ENCODE measurements at regions not wholly inside any gene's neighbourhood (a gene's known extent, or its start where the extent isn't known, plus 50 kb on each side); places are given as distances from the start of the nearest gene placed in this dataset.

DNA sequence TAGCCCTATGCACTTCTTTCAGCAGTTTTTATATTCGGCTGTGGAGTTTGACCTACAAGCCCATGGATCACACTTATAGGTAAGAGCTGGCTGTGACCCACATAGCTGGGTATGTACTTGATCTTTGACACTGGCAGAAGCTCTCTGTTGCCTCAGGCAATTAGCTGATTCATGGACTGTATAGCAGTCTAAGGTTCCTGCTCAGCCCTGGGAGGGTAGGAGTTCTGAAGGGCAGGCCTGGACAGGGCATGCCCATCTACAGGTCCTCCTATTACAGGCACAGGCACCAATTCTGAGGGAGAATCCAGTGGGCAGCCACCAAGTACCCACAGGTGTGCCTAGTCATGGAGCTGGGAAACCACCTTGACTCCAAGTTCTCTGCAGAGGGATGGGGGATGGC is 301.8 kb upstream of the GALNT5 start:
- Histone ChIP-seq H3K36me3 (no peaks in the 10 kb centered on the region), H3K4me1 (ENCODE audit: control insufficient read depth in 1 of 2, low read depth in 2 of 2) (no peaks in the 10 kb centered on the region), H3K9me3 (peaks cover 5% of the 10 kb centered on the region), H3K27ac (no peak overlapping the region), H3K4me3 (no peak overlapping the region), H3K27me3 (replicated peaks; ENCODE audit: insufficient read depth) (no peaks in the 10 kb centered on the region)
- DNase-seq (ENCODE audit: low spot score), result no peak
- TF ChIP-seq, protein P1, sequence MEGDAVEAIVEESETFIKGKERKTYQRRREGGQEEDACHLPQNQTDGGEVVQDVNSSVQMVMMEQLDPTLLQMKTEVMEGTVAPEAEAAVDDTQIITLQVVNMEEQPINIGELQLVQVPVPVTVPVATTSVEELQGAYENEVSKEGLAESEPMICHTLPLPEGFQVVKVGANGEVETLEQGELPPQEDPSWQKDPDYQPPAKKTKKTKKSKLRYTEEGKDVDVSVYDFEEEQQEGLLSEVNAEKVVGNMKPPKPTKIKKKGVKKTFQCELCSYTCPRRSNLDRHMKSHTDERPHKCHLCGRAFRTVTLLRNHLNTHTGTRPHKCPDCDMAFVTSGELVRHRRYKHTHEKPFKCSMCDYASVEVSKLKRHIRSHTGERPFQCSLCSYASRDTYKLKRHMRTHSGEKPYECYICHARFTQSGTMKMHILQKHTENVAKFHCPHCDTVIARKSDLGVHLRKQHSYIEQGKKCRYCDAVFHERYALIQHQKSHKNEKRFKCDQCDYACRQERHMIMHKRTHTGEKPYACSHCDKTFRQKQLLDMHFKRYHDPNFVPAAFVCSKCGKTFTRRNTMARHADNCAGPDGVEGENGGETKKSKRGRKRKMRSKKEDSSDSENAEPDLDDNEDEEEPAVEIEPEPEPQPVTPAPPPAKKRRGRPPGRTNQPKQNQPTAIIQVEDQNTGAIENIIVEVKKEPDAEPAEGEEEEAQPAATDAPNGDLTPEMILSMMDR (IDR thresholded peaks at IDR 0.05), result no peak
- ATAC-seq (ENCODE audit: insufficient number of reproducible peaks, low FRiP score, low read depth), result no peak

DNA sequence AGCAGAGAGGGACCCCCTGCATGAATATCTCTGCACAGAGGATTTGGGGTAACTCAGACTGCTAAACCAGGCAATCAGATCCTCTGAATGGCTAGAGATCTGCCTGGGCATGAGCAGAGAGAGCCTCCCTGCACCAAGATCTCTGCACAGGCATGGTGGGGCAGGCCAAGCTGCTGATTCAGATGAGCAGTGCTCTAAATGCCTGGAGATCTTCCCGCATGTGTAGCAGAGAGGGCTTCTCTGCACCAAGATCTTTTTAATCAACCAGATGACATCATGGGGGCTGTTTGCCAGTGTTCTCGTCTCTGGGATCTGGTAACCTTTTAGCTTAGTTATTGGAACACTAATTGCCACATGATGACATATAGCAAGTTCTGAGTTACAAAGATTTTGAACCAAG is 301.3 kb upstream of the GALNT5 start:
- DNase-seq (ENCODE audit: low spot score), result no peak
- H3K4me3 ChIP-seq, result no peak overlapping the region
- H3K27me3 ChIP-seq (replicated peaks; ENCODE audit: insufficient read depth), result no peaks in the 10 kb centered on the region
- peaks cover 5% of the 10 kb centered on the region for H3K9me3 ChIP-seq
- no peak overlapping the region for H3K27ac ChIP-seq
- no peak for ATAC-seq (ENCODE audit: insufficient number of reproducible peaks, low FRiP score, low read depth)
- H3K4me1 ChIP-seq (ENCODE audit: control insufficient read depth in 1 of 2, low read depth in 2 of 2), result no peaks in the 10 kb centered on the region
- TF ChIP-seq, protein P1 (IDR thresholded peaks at IDR 0.05), result no peak
- no peaks in the 10 kb centered on the region for H3K36me3 ChIP-seq

DNA sequence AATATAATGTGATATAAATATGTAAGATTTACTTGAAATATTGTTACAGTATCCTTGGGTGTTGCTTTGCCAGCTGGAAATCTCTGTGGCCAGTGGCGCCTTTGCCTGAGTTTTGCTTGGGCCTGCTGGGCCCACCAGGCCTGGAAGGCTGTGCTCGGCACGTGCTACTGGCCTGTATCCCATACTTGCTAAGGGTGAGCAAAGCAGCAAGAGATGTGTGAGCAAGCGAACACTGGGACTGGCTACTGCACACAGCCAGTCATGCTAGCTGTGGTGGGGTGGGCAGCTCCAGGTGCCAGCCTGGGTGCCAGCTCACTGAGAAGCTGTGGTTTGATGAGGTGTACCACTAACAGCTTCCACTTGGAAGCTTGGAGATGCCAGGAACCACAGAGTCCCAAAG is 299.1 kb upstream of the GALNT5 start:
- peaks cover 5% of the 10 kb centered on the region for H3K9me3 ChIP-seq
- TF ChIP-seq, protein P1 (IDR thresholded peaks at IDR 0.05), result no peak

DNA sequence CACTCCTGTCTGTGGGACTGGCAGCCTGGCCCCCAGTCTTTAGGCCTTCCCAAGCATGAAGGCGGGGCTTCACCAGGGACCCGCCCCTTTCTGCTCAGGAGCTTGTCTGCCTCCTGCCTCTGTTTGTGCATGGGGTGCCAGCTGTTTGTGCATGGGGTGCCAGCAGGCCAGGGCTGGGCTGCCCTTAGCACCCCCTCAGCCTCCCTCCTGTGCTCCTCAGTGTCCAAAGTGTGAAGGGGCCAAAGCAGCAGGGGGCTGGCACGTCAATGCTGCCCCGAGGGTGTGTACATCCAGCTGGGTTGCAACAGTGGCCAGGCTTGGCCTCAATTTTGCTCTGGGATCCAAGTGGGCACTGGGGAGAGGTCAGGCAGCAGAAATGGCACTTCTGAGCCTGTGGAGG is 298.0 kb upstream of the GALNT5 start:
- Histone ChIP-seq H3K27me3 (replicated peaks; ENCODE audit: insufficient read depth) (no peaks in the 10 kb centered on the region), H3K4me1 (ENCODE audit: control insufficient read depth in 1 of 2, low read depth in 2 of 2) (no peaks in the 10 kb centered on the region), H3K36me3 (no peaks in the 10 kb centered on the region), H3K9me3 (peaks cover 5% of the 10 kb centered on the region), H3K27ac (no peak overlapping the region), H3K4me3 (no peak overlapping the region)
- ATAC-seq (ENCODE audit: insufficient number of reproducible peaks, low FRiP score, low read depth), result no peak
- TF ChIP-seq, protein P1 (IDR thresholded peaks at IDR 0.05), result no peak
- no peak for DNase-seq (ENCODE audit: low spot score)

More for the DNA sequence above, 299.1 kb upstream of the GALNT5 start:
- Histone ChIP-seq H3K4me1 (ENCODE audit: control insufficient read depth in 1 of 2, low read depth in 2 of 2) (no peaks in the 10 kb centered on the region), H3K4me3 (no peak overlapping the region), H3K36me3 (no peaks in the 10 kb centered on the region), H3K27ac (no peak overlapping the region), H3K27me3 (replicated peaks; ENCODE audit: insufficient read depth) (no peaks in the 10 kb centered on the region)
- no peak for ATAC-seq (ENCODE audit: insufficient number of reproducible peaks, low FRiP score, low read depth)
- DNase-seq (ENCODE audit: low spot score), result no peak

DNA sequence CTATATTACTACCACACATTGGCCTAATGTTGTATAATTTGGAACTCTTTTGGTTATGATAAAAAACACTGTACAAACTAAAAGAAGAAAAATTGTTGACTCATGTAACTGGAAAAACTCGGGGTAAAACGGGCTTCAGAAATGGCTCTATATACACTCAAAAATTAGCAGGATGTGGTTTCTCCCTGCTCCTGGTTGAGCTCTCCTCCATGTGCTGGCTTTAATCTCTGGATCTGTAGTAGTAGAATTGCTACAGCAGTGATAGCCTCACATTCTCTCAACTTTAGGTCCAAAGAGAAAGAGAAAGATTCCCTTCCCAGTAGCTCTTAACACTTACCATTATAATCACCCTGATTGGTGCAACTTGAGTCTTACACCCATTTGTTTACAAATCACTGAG is 274.9 kb upstream of the GALNT5 start:
- H3K4me3 ChIP-seq, result no peak overlapping the region
- no peaks in the 10 kb centered on the region for H3K4me1 ChIP-seq (ENCODE audit: control insufficient read depth in 1 of 2, low read depth in 2 of 2)
- no peaks in the 10 kb centered on the region for H3K36me3 ChIP-seq
- TF ChIP-seq, protein P1 (IDR thresholded peaks at IDR 0.05), result no peak
- H3K27me3 ChIP-seq (replicated peaks; ENCODE audit: insufficient read depth), result no peaks in the 10 kb centered on the region
- no peak for DNase-seq (ENCODE audit: low spot score)
- H3K27ac ChIP-seq, result no peak overlapping the region
- ATAC-seq (ENCODE audit: insufficient number of reproducible peaks, low FRiP score, low read depth), result no peak
- no peaks in the 10 kb centered on the region for H3K9me3 ChIP-seq

All from thoracic aorta (tissue), 2 donors.